Neural cell (in vitro differentiated cells): ENCODE measurements at regions not wholly inside any gene's neighbourhood (a gene's known extent, or its start where the extent isn't known, plus 50 kb on each side); places are given as distances from the start of the nearest gene placed in this dataset.

Source experiments
- H2AFZ ChIP-seq: fragments of 200-600, 300-800 bp; sonication (generic), shearing (Covaris generic); 2 replicates; pipeline ENCODE4 v1.6.0; 2014; ENCODE audit warnings: low read depth, mild to moderate bottlenecking, antibody characterized with exemption, low read length, moderate library complexity
- H3F3A ChIP-seq: fragments of 200-600 bp; shearing (Covaris generic); 2 replicates; pipeline ENCODE4 v1.6.1; 2016; ENCODE audit warnings: mild to moderate bottlenecking, moderate library complexity, mixed read lengths, antibody characterized with exemption, low read length; ENCODE audit not compliant: insufficient read depth, poor library complexity, severe bottlenecking
- H3K27ac ChIP-seq: fragments of 200-600, 300-800 bp; sonication (generic), shearing (Covaris generic); 2 replicates; pipeline ENCODE4 v1.5.1; 2014; ENCODE audit warnings: mild to moderate bottlenecking, low read length, moderate library complexity
- H3K27me3 ChIP-seq: fragments of 300-800, 200-600 bp; sonication (generic), shearing (Covaris generic); 2 replicates; pipeline ENCODE4 v1.6.0; 2014; ENCODE audit warnings: mild to moderate bottlenecking, low read depth, low read length, moderate library complexity; ENCODE audit not compliant: insufficient read depth
- H3K36me3 ChIP-seq: fragments of 300-800, 200-600 bp; sonication (generic), shearing (Covaris generic); 2 replicates; pipeline ENCODE4 v1.5.1; 2014; ENCODE audit warnings: mild to moderate bottlenecking, antibody characterized with exemption, low read length, moderate library complexity; ENCODE audit not compliant: insufficient read depth
- H3K4me2 ChIP-seq: fragments of 300-800, 200-600 bp; sonication (generic), shearing (Covaris generic); 2 replicates; pipeline ENCODE4 v1.6.0; 2014; ENCODE audit warnings: mild to moderate bottlenecking, low read length
- H3K4me3 ChIP-seq: fragments of 300-800, 200-600 bp; sonication (generic), shearing (Covaris generic); 2 replicates; pipeline ENCODE4 v1.5.1; 2014; ENCODE audit warnings: mild to moderate bottlenecking, low read length, moderate library complexity
- H3K79me2 ChIP-seq: fragments of 200-600 bp; shearing (Covaris generic); replicated peaks from 2 replicates; pipeline ENCODE4 v1.6.0; 2014; ENCODE audit warnings: mild to moderate bottlenecking, low read length, moderate library complexity; ENCODE audit not compliant: insufficient read depth
- H3K9ac ChIP-seq: fragments of 300-800, 200-600 bp; sonication (generic), shearing (Covaris generic); 2 replicates; pipeline ENCODE4 v1.6.1; 2016; ENCODE audit warnings: mild to moderate bottlenecking, low read length, mixed read lengths
- H3K9me2 ChIP-seq: fragments of 200-600 bp; shearing (Covaris generic); 2 replicates; pipeline ENCODE4 v1.6.1; 2016; ENCODE audit warnings: mild to moderate bottlenecking, low read length, mixed read lengths; ENCODE audit not compliant: insufficient read depth
- H3K9me3 ChIP-seq: fragments of 200-600, 300-800 bp; sonication (generic), shearing (Covaris generic); 2 replicates; pipeline ENCODE4 v1.6.1; 2016; ENCODE audit warnings: mild to moderate bottlenecking, mixed run types, low read length, moderate library complexity, mixed read lengths
- H4K20me1 ChIP-seq: fragments of 200-600 bp; shearing (Covaris generic); 2 replicates; pipeline ENCODE4 v1.6.1; 2016; ENCODE audit warnings: mild to moderate bottlenecking, mixed run types; ENCODE audit not compliant: insufficient read depth
- CTCF ChIP-seq: fragments of 450-650 bp; IDR thresholded peaks from 2 replicates; pipeline ENCODE4 v1.5.1; 2014; ENCODE audit warnings: antibody characterized with exemption, mild to moderate bottlenecking, moderate library complexity; ENCODE audit not compliant: poor library complexity, severe bottlenecking
- EP300 ChIP-seq: fragments of 450-650 bp; conservative IDR thresholded peaks from 2 replicates; pipeline ENCODE4 v1.6.1; 2014; ENCODE audit warnings: antibody characterized with exemption, mild to moderate bottlenecking, moderate library complexity; ENCODE audit not compliant: poor library complexity, severe bottlenecking
- EZH2 ChIP-seq: fragments of 200-600, 300-800 bp; shearing (Covaris generic), sonication (generic); IDR thresholded peaks from 2 replicates; pipeline ENCODE4 v1.6.1; 2014; ENCODE audit warnings: antibody characterized with exemption, low read length, borderline replicate concordance, mild to moderate bottlenecking; ENCODE audit not compliant: insufficient read depth, poor library complexity, severe bottlenecking
- MXI1 ChIP-seq: fragments of 450-650 bp; conservative IDR thresholded peaks from 2 replicates; pipeline ENCODE4 v1.6.1; 2014; ENCODE audit warnings: antibody characterized with exemption, mild to moderate bottlenecking; ENCODE audit not compliant: poor library complexity, severe bottlenecking
- POLR2AphosphoS5 ChIP-seq: IDR thresholded peaks from 2 replicates; pipeline ENCODE4 v1.6.1; 2012
- RAD21 ChIP-seq: fragments of 450-650 bp; conservative IDR thresholded peaks from 2 replicates; pipeline ENCODE4 v1.6.1; 2014; ENCODE audit warnings: antibody characterized with exemption, mild to moderate bottlenecking, moderate library complexity
- REST ChIP-seq: IDR thresholded peaks from 2 replicates; pipeline ENCODE4 v1.6.1; 2012; ENCODE audit warnings: borderline replicate concordance
- SMC3 ChIP-seq: fragments of 450-650 bp; conservative IDR thresholded peaks from 2 replicates; pipeline ENCODE4 v1.6.1; 2014; ENCODE audit warnings: antibody characterized with exemption, mild to moderate bottlenecking, moderate library complexity; ENCODE audit not compliant: poor library complexity
- TAF1 ChIP-seq: IDR thresholded peaks from 2 replicates; pipeline ENCODE4 v1.6.1; 2012; ENCODE audit warnings: low read depth

DNA sequence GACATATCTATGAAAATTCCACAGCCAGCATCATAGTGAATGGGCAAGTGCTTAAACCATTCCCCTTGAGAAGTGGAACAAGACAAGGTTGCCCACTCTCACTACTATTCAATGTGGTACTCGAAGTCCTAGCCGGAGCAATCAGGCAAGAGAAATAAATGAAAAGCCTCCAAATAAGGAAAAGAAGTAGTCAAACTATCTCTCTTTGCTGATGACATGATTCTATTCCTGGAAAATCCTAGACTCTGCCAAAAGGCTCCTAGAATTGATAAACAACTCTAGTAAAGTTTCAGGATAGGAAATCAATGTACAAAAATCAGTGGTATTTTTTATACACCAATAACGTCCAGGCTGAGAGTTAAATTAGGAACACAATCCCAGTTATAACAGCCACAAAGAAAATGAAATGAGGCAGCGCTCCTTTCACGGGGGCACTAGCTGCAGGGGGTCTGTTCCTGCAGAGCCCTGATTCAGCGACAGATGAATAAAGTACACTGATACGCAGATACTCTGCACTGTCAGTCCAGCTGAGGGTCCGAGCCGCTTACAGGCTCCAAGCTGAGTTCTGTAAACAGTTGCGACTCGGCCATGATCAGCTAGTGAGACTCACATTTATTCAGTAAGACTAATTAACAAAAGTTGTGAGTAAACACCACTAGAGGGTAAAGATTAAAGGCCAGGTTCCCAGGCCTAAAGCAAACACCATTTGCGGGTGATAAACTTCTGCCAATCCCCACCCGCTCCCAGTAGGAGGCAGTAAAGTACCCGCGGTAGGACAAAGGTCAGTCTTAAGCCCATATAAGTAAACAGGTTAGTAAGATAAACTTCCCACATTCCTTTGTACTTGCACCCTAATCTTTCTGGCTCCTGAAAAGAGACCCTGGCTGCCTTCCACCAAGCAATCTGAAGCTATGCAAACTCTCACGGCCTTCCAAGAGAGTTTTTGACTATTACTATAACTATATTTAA lies 290.6 kb upstream of the GRID2 start:
- Histone ChIP-seq H3K9me2 (no peaks in the 10 kb centered on the region), H3K79me2 (no peaks in the 10 kb centered on the region), H3K27me3 (no peaks in the 10 kb centered on the region), H3K36me3 (no peaks in the 10 kb centered on the region), H4K20me1 (no peaks in the 10 kb centered on the region), H3K9me3 (no peaks in the 10 kb centered on the region), H3K4me2 (no peak overlapping the region), H3K27ac (no peak overlapping the region), H3F3A (no peaks in the 10 kb centered on the region), H3K9ac (no peak overlapping the region), H2AFZ (no peak overlapping the region), H3K4me3 (no peak overlapping the region)
- TF ChIP-seq SMC3 (no peak), EP300 (no peak), TAF1 (no peak), POLR2AphosphoS5 (no peak), RAD21 (no peak), EZH2 (no peak), REST (no peak), MXI1 (no peak), CTCF (no peak)

DNA sequence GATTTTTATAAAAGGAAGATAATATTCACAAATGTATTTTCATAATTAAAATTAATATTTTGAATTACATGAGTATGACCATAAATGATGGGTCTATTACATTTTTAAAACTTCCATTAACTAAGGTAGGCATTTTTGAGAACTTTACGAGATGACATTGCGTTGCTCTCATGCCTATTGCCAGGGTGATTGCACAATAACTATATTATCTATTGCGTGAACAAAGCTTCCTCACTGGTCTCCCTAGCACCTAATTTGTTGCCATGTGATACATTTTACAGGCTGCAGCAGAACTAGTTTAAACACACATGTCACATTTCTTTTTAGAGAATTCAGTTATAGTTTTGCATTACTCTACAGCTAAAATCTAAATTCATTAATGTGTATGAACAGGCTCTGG lies 289.7 kb upstream of the GRID2 start:
- H3K4me3 ChIP-seq: no peak overlapping the region
- no peaks in the 10 kb centered on the region for H3K9me3 ChIP-seq
- no peaks in the 10 kb centered on the region for H3K36me3 ChIP-seq
- no peaks in the 10 kb centered on the region for H3K79me2 ChIP-seq
- no peaks in the 10 kb centered on the region for H3K9me2 ChIP-seq
- no peak overlapping the region for H3K27ac ChIP-seq
- H3K27me3 ChIP-seq: no peaks in the 10 kb centered on the region
- H3K4me2 ChIP-seq: no peak overlapping the region
- no peak overlapping the region for H3K9ac ChIP-seq
- no peaks in the 10 kb centered on the region for H3F3A ChIP-seq
- no peak overlapping the region for H2AFZ ChIP-seq
- no peak for TF ChIP-seq MXI1
- TF ChIP-seq EZH2: no peak
- no peak for TF ChIP-seq POLR2AphosphoS5
- no peak for TF ChIP-seq RAD21
- no peak for TF ChIP-seq CTCF
- TF ChIP-seq EP300: no peak
- TF ChIP-seq REST: no peak
- no peak for TF ChIP-seq TAF1
- no peak for TF ChIP-seq SMC3
- no peaks in the 10 kb centered on the region for H4K20me1 ChIP-seq
